ENCODE measurements at regions not wholly inside any gene's neighbourhood (a gene's known extent, or its start where the extent isn't known, plus 50 kb on each side); places are given as distances from the start of the nearest gene placed in this dataset.

GRCh38 chr20:54419531-54419930 lies 55.9 kb upstream of the DOK5 start:
- no peak for DNase-seq (ENCODE audit: low read depth in 4 of 4, low spot score in 3 of 4)
